ENCODE measurements at regions not wholly inside any gene's neighbourhood (a gene's known extent, or its start where the extent isn't known, plus 50 kb on each side); places are given as distances from the start of the nearest gene placed in this dataset.
"Not testable (repeated sequence)": the region's sequence is repeated elsewhere in the genome, so short reads cannot be mapped to it uniquely, and the experiment has no call there.

- no peak overlapping the region for H3K9ac ChIP-seq (ENCODE audit: low read depth, low read length)
- H3K36me3 ChIP-seq (ENCODE audit: control insufficient read depth, insufficient read depth, low read length) = no peaks in the 10 kb centered on the region
- no peaks in the 10 kb centered on the region for H3K4me1 ChIP-seq (ENCODE audit: control insufficient read depth, insufficient read depth, low read length)
- H3K9me3 ChIP-seq (ENCODE audit: control insufficient read depth, insufficient read depth, low read length) = no peaks in the 10 kb centered on the region
- no peaks in the 10 kb centered on the region for H3K27me3 ChIP-seq (ENCODE audit: control insufficient read depth, insufficient read depth, low read length)
- H3K4me3 ChIP-seq (ENCODE audit: low read depth, low read length) = no peak overlapping the region
These were observed 148.3 kb downstream of the GLUD2 start for GRCh38 chrX:121195719-121196118.

GRCh38 chrX:121196872-121197444 lies 149.5 kb downstream of the GLUD2 start:
- not testable (repeated sequence) for H3K4me3 ChIP-seq (ENCODE audit: low read depth, low read length); H3K36me3 ChIP-seq (ENCODE audit: control insufficient read depth, insufficient read depth, low read length); H3K9ac ChIP-seq (ENCODE audit: low read depth, low read length); H3K27me3 ChIP-seq (ENCODE audit: control insufficient read depth, insufficient read depth, low read length); H3K9me3 ChIP-seq (ENCODE audit: control insufficient read depth, insufficient read depth, low read length); H3K4me1 ChIP-seq (ENCODE audit: control insufficient read depth, insufficient read depth, low read length)

GRCh38 chrX:121208563-121208962 lies 161.2 kb downstream of the GLUD2 start:
- Histone ChIP-seq H3K36me3 (ENCODE audit: control insufficient read depth, insufficient read depth, low read length) (no peaks in the 10 kb centered on the region), H3K4me3 (ENCODE audit: low read depth, low read length) (no peak overlapping the region), H3K4me1 (ENCODE audit: control insufficient read depth, insufficient read depth, low read length) (no peaks in the 10 kb centered on the region), H3K27me3 (ENCODE audit: control insufficient read depth, insufficient read depth, low read length) (no peaks in the 10 kb centered on the region), H3K9me3 (ENCODE audit: control insufficient read depth, insufficient read depth, low read length) (no peaks in the 10 kb centered on the region), H3K9ac (ENCODE audit: low read depth, low read length) (no peak overlapping the region)

- no peaks in the 10 kb centered on the region for H3K9me3 ChIP-seq (ENCODE audit: control insufficient read depth, insufficient read depth, low read length)
- H3K4me3 ChIP-seq (ENCODE audit: low read depth, low read length) = no peak overlapping the region
- H3K36me3 ChIP-seq (ENCODE audit: control insufficient read depth, insufficient read depth, low read length) = no peaks in the 10 kb centered on the region
- no peak overlapping the region for H3K9ac ChIP-seq (ENCODE audit: low read depth, low read length)
- no peaks in the 10 kb centered on the region for H3K27me3 ChIP-seq (ENCODE audit: control insufficient read depth, insufficient read depth, low read length)
- no peaks in the 10 kb centered on the region for H3K4me1 ChIP-seq (ENCODE audit: control insufficient read depth, insufficient read depth, low read length)
These were observed 169.4 kb downstream of the GLUD2 start for GRCh38 chrX:121216641-121217374.

GRCh38 chrX:121221322-121221977 lies 174.0 kb downstream of the GLUD2 start:
- Histone ChIP-seq H3K4me1 (ENCODE audit: control insufficient read depth, insufficient read depth, low read length) (no peaks in the 10 kb centered on the region), H3K27me3 (ENCODE audit: control insufficient read depth, insufficient read depth, low read length) (no peaks in the 10 kb centered on the region), H3K4me3 (ENCODE audit: low read depth, low read length) (no peak overlapping the region), H3K9me3 (ENCODE audit: control insufficient read depth, insufficient read depth, low read length) (no peaks in the 10 kb centered on the region), H3K9ac (ENCODE audit: low read depth, low read length) (no peak overlapping the region), H3K36me3 (ENCODE audit: control insufficient read depth, insufficient read depth, low read length) (no peaks in the 10 kb centered on the region)

GRCh38 chrX:121227888-121228287 lies 180.5 kb downstream of the GLUD2 start:
- Histone ChIP-seq H3K9me3 (ENCODE audit: control insufficient read depth, insufficient read depth, low read length) (no peaks in the 10 kb centered on the region), H3K9ac (ENCODE audit: low read depth, low read length) (no peak overlapping the region), H3K4me3 (ENCODE audit: low read depth, low read length) (no peak overlapping the region), H3K4me1 (ENCODE audit: control insufficient read depth, insufficient read depth, low read length) (no peaks in the 10 kb centered on the region), H3K36me3 (ENCODE audit: control insufficient read depth, insufficient read depth, low read length) (no peaks in the 10 kb centered on the region), H3K27me3 (ENCODE audit: control insufficient read depth, insufficient read depth, low read length) (no peaks in the 10 kb centered on the region)

GRCh38 chrX:121231566-121232358 lies 184.4 kb downstream of the GLUD2 start:
- H3K27me3 ChIP-seq (ENCODE audit: control insufficient read depth, insufficient read depth, low read length) = no peaks in the 10 kb centered on the region
- no peak overlapping the region for H3K9ac ChIP-seq (ENCODE audit: low read depth, low read length)
- H3K4me1 ChIP-seq (ENCODE audit: control insufficient read depth, insufficient read depth, low read length) = no peaks in the 10 kb centered on the region

GRCh38 chrX:121236040-121236439 lies 188.6 kb downstream of the GLUD2 start:
- Histone ChIP-seq H3K4me3 (ENCODE audit: low read depth, low read length) (no peak overlapping the region), H3K27me3 (ENCODE audit: control insufficient read depth, insufficient read depth, low read length) (no peaks in the 10 kb centered on the region), H3K9ac (ENCODE audit: low read depth, low read length) (no peak overlapping the region), H3K36me3 (ENCODE audit: control insufficient read depth, insufficient read depth, low read length) (no peaks in the 10 kb centered on the region), H3K4me1 (ENCODE audit: control insufficient read depth, insufficient read depth, low read length) (no peaks in the 10 kb centered on the region), H3K9me3 (ENCODE audit: control insufficient read depth, insufficient read depth, low read length) (no peaks in the 10 kb centered on the region)

More at GRCh38 chrX:121231566-121232358, 184.4 kb downstream of the GLUD2 start:
- Histone ChIP-seq H3K36me3 (ENCODE audit: control insufficient read depth, insufficient read depth, low read length) (no peaks in the 10 kb centered on the region), H3K9me3 (ENCODE audit: control insufficient read depth, insufficient read depth, low read length) (no peaks in the 10 kb centered on the region), H3K4me3 (ENCODE audit: low read depth, low read length) (no peak overlapping the region)

GRCh38 chrX:121238093-121238492 lies 190.7 kb downstream of the GLUD2 start:
- H3K4me3 ChIP-seq (ENCODE audit: low read depth, low read length) = no peak overlapping the region
- H3K9me3 ChIP-seq (ENCODE audit: control insufficient read depth, insufficient read depth, low read length) = no peaks in the 10 kb centered on the region
- H3K27me3 ChIP-seq (ENCODE audit: control insufficient read depth, insufficient read depth, low read length) = no peaks in the 10 kb centered on the region
- H3K9ac ChIP-seq (ENCODE audit: low read depth, low read length) = no peak overlapping the region
- no peaks in the 10 kb centered on the region for H3K4me1 ChIP-seq (ENCODE audit: control insufficient read depth, insufficient read depth, low read length)
- no peaks in the 10 kb centered on the region for H3K36me3 ChIP-seq (ENCODE audit: control insufficient read depth, insufficient read depth, low read length)

- Histone ChIP-seq H3K4me3 (ENCODE audit: low read depth, low read length) (no peak overlapping the region), H3K9me3 (ENCODE audit: control insufficient read depth, insufficient read depth, low read length) (no peaks in the 10 kb centered on the region), H3K27me3 (ENCODE audit: control insufficient read depth, insufficient read depth, low read length) (no peaks in the 10 kb centered on the region), H3K36me3 (ENCODE audit: control insufficient read depth, insufficient read depth, low read length) (no peaks in the 10 kb centered on the region), H3K9ac (ENCODE audit: low read depth, low read length) (no peak overlapping the region), H3K4me1 (ENCODE audit: control insufficient read depth, insufficient read depth, low read length) (no peaks in the 10 kb centered on the region)
These were observed 197.1 kb downstream of the GLUD2 start for GRCh38 chrX:121244511-121244910.

- Histone ChIP-seq H3K27me3 (ENCODE audit: control insufficient read depth, insufficient read depth, low read length) (no peaks in the 10 kb centered on the region), H3K9me3 (ENCODE audit: control insufficient read depth, insufficient read depth, low read length) (no peaks in the 10 kb centered on the region), H3K36me3 (ENCODE audit: control insufficient read depth, insufficient read depth, low read length) (no peaks in the 10 kb centered on the region), H3K4me3 (ENCODE audit: low read depth, low read length) (no peak overlapping the region), H3K4me1 (ENCODE audit: control insufficient read depth, insufficient read depth, low read length) (no peaks in the 10 kb centered on the region), H3K9ac (ENCODE audit: low read depth, low read length) (no peak overlapping the region)
These were observed 198.4 kb downstream of the GLUD2 start for GRCh38 chrX:121245763-121246162.
